ENCODE measurements at regions not wholly inside any gene's neighbourhood (a gene's known extent, or its start where the extent isn't known, plus 50 kb on each side); places are given as distances from the start of the nearest gene placed in this dataset.

GRCh38 chr15:93882141-93882540 lies 349.2 kb upstream of the MCTP2 start:
- TF ChIP-seq, protein P1, sequence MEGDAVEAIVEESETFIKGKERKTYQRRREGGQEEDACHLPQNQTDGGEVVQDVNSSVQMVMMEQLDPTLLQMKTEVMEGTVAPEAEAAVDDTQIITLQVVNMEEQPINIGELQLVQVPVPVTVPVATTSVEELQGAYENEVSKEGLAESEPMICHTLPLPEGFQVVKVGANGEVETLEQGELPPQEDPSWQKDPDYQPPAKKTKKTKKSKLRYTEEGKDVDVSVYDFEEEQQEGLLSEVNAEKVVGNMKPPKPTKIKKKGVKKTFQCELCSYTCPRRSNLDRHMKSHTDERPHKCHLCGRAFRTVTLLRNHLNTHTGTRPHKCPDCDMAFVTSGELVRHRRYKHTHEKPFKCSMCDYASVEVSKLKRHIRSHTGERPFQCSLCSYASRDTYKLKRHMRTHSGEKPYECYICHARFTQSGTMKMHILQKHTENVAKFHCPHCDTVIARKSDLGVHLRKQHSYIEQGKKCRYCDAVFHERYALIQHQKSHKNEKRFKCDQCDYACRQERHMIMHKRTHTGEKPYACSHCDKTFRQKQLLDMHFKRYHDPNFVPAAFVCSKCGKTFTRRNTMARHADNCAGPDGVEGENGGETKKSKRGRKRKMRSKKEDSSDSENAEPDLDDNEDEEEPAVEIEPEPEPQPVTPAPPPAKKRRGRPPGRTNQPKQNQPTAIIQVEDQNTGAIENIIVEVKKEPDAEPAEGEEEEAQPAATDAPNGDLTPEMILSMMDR (IDR thresholded peaks at IDR 0.05): no peak
- no peak for TF ChIP-seq POLR2A (IDR thresholded peaks at IDR 0.05)
